Nephron (organoid): ENCODE measurements at regions not wholly inside any gene's neighbourhood (a gene's known extent, or its start where the extent isn't known, plus 50 kb on each side); places are given as distances from the start of the nearest gene placed in this dataset.

Experiments used
- H3K27ac Mint-ChIP-seq, 3 experiments: 2 replicates each; pipeline ENCODE4 v1.8.0; 2020; ENCODE audit warnings: mixed read lengths in 3 of 3, mild to moderate bottlenecking in 2 of 3, moderate library complexity in 1 of 3
- H3K27me3 Mint-ChIP-seq: 2 replicates; pipeline ENCODE4 v1.8.0; 2021; ENCODE audit warnings: low read depth, mild to moderate bottlenecking, moderate library complexity, mixed read lengths
- H3K36me3 Mint-ChIP-seq: 2 replicates; pipeline ENCODE4 v1.8.0; 2020; ENCODE audit warnings: low read depth, mixed read lengths
- H3K4me1 Mint-ChIP-seq: 2 replicates; pipeline ENCODE4 v1.8.0; 2020; ENCODE audit warnings: mixed read lengths
- H3K4me3 Mint-ChIP-seq, 3 experiments: 2 replicates each; pipeline ENCODE4 v1.8.0; 2020; ENCODE audit warnings: mild to moderate bottlenecking in 3 of 3, mixed read lengths in 3 of 3, moderate library complexity in 2 of 3
- H3K9me3 Mint-ChIP-seq: 2 replicates; pipeline ENCODE4 v1.8.0; 2020; ENCODE audit warnings: mixed read lengths
- CTCF ChIP-seq, 3 experiments: fragments of 200-600 bp; sonication (generic); IDR thresholded peaks; one replicate each; pipeline ENCODE4 v1.5.0; 2021; ENCODE audit warnings: antibody characterized with exemption in 3 of 3; ENCODE audit not compliant: unreplicated experiment in 3 of 3

- no peak for TF ChIP-seq CTCF (IDR thresholded peaks at IDR 0.05; ENCODE audit: unreplicated experiment in 3 of 3)
- Mint-ChIP-seq H3K36me3 (no peaks in the 10 kb centered on the region), H3K4me3 (no peak overlapping the region), H3K27ac (no peak overlapping the region), H3K27me3 (no peaks in the 10 kb centered on the region), H3K9me3 (no peaks in the 10 kb centered on the region), H3K4me1 (no peaks in the 10 kb centered on the region)
These were observed 490.9 kb upstream of the MIS18BP1 start for GRCh38 chr14:45743884-45744283.

- Mint-ChIP-seq H3K4me3 (no peak overlapping the region), H3K36me3 (no peaks in the 10 kb centered on the region), H3K27ac (no peak overlapping the region), H3K27me3 (no peaks in the 10 kb centered on the region), H3K9me3 (no peaks in the 10 kb centered on the region), H3K4me1 (no peaks in the 10 kb centered on the region)
- no peak for TF ChIP-seq CTCF (IDR thresholded peaks at IDR 0.05; ENCODE audit: unreplicated experiment in 3 of 3)
These were observed 489.2 kb upstream of the MIS18BP1 start for GRCh38 chr14:45742187-45742586.

- Mint-ChIP-seq H3K4me3 (no peak overlapping the region), H3K4me1 (peaks cover 26% of the 10 kb centered on the region), H3K36me3 (peaks cover 4% of the 10 kb centered on the region), H3K27ac (peak overlapping the region; percentile 25 to 84 (median 63)), H3K27me3 (no peaks in the 10 kb centered on the region), H3K9me3 (peaks cover 3% of the 10 kb centered on the region)
- no peak for TF ChIP-seq CTCF (IDR thresholded peaks at IDR 0.05; ENCODE audit: unreplicated experiment in 3 of 3)
These were observed 475.6 kb upstream of the MIS18BP1 start for GRCh38 chr14:45728434-45729225.

- H3K4me3 Mint-ChIP-seq = no peak overlapping the region
- no peak for TF ChIP-seq CTCF (IDR thresholded peaks at IDR 0.05; ENCODE audit: unreplicated experiment in 3 of 3)
- H3K9me3 Mint-ChIP-seq = peaks cover 5% of the 10 kb centered on the region
- no peaks in the 10 kb centered on the region for H3K27me3 Mint-ChIP-seq
- H3K36me3 Mint-ChIP-seq = peaks cover 4% of the 10 kb centered on the region
- peaks cover 26% of the 10 kb centered on the region for H3K4me1 Mint-ChIP-seq
- peak overlapping the region in 1 of 3 experiments; percentile 84 for H3K27ac Mint-ChIP-seq
These were observed 474.1 kb upstream of the MIS18BP1 start for GRCh38 chr14:45727133-45727532.

GRCh38 chr14:45721472-45721871 lies 468.5 kb upstream of the MIS18BP1 start:
- Mint-ChIP-seq H3K27me3 (no peaks in the 10 kb centered on the region), H3K36me3 (peaks cover 9% of the 10 kb centered on the region), H3K4me3 (no peak overlapping the region), H3K4me1 (peaks cover 5% of the 10 kb centered on the region), H3K9me3 (peaks cover 5% of the 10 kb centered on the region), H3K27ac (no peak overlapping the region)
- no peak for TF ChIP-seq CTCF (IDR thresholded peaks at IDR 0.05; ENCODE audit: unreplicated experiment in 3 of 3)

GRCh38 chr14:45716572-45716971 lies 463.6 kb upstream of the MIS18BP1 start:
- Mint-ChIP-seq H3K4me1 (peaks cover 15% of the 10 kb centered on the region), H3K4me3 (peak overlapping the region; percentile 15 to 39 (median 18)), H3K27ac (peak overlapping the region in 1 of 3 experiments; percentile 45), H3K36me3 (peaks cover 10% of the 10 kb centered on the region), H3K9me3 (peaks cover 9% of the 10 kb centered on the region), H3K27me3 (no peaks in the 10 kb centered on the region)
- peak; percentile 54 to 68 (median 57) for TF ChIP-seq CTCF (IDR thresholded peaks at IDR 0.05; ENCODE audit: unreplicated experiment in 3 of 3)
